GM12878 (cell line): ENCODE measurements at regions not wholly inside any gene's neighbourhood (a gene's known extent, or its start where the extent isn't known, plus 50 kb on each side); places are given as distances from the start of the nearest gene placed in this dataset.

Experiments used
- ATAC-seq: fragments of 200-7000 bp; cut with Tn5 transposase; 3 replicates; pipeline ENCODE4 v1.9.1; 2020; ENCODE audit warnings: mild to moderate bottlenecking, moderate library complexity
- BruUV-seq: library from RNA; stranded (reverse); fragments of 400-500 nt; replicated peaks from 2 replicates; lab custom pipeline; 2021; lab: Mats Ljungman, UMichigan
- CTCF ChIA-PET: fragments of 300-600 bp; sonication (Branson Sonifier 250); formaldehyde crosslinking; extraction: SDS; loops from one replicate; lab custom pipeline; 2021; ENCODE audit warnings: inconsistent platforms; lab: Yijun Ruan, JAX
- POLR2A ChIA-PET: fragments of 350-600 bp; formaldehyde crosslinking; extraction: SDS; loops from one replicate; lab custom pipeline; 2021; ENCODE audit warnings: inconsistent platforms; lab: Charles Lee
- RAD21 ChIA-PET: fragments of 300-600 bp; sonication (Branson Sonifier 250); formaldehyde crosslinking; loops from one replicate; lab custom pipeline; 2023; ENCODE audit warnings: antibody characterized with exemption; ENCODE audit not compliant: unreplicated experiment; lab: Charles Lee
- SMC1A ChIA-PET: fragments of 300-600 bp; sonication (Branson Sonifier 250); formaldehyde crosslinking; loops from one replicate; lab custom pipeline; 2023; ENCODE audit not compliant: unreplicated experiment, uncharacterized antibody; lab: Charles Lee
- DNase-seq: peaks from one replicate; pipeline ENCODE4 v3.0.0-alpha.2; 2011; ENCODE audit warnings: low read depth, low spot score
- FAIRE-seq: peaks from 3 replicates; lab custom pipeline; 2011; peaks lifted over from hg19 to GRCh38; lab: Jason Lieb, UNC
- H2AFZ ChIP-seq: 2 replicates; pipeline ENCODE4 v1.6.0; 2011; ENCODE audit warnings: low read depth, low read length, control low read depth; ENCODE audit not compliant: control insufficient read depth
- H3K27ac ChIP-seq: 2 replicates; pipeline ENCODE4 v1.5.1; 2011; ENCODE audit warnings: control low read depth; ENCODE audit not compliant: control insufficient read depth, insufficient read depth
- H3K27me3 ChIP-seq, 2 experiments: replicated peaks in 1 of 2; 2 replicates each; pipeline versions ENCODE4 v1.6.0 to v1.6.1; 2011; ENCODE audit warnings: low read length in 1 of 2; ENCODE audit not compliant: control insufficient read depth in 2 of 2, insufficient read depth in 2 of 2
- H3K36me3 ChIP-seq, 2 experiments: 2 replicates each; pipeline ENCODE4 v1.5.1; 2011; ENCODE audit warnings: low read length in 1 of 2; ENCODE audit not compliant: control insufficient read depth in 2 of 2, insufficient read depth in 2 of 2
- H3K4me1 ChIP-seq: 2 replicates; pipeline ENCODE4 v1.6.1; 2011; ENCODE audit warnings: mild to moderate bottlenecking, low read length, moderate library complexity, mixed read lengths; ENCODE audit not compliant: control insufficient read depth, insufficient read depth
- H3K4me2 ChIP-seq: 2 replicates; pipeline ENCODE4 v1.6.0; 2011; ENCODE audit warnings: control low read depth; ENCODE audit not compliant: control insufficient read depth, insufficient read depth
- H3K4me3 ChIP-seq: fragments of 200-600 bp; sonication (generic); 2 replicates; pipeline ENCODE4 v1.5.1; 2016
- H3K79me2 ChIP-seq: 2 replicates; pipeline ENCODE4 v1.6.0; 2011; ENCODE audit warnings: low read length; ENCODE audit not compliant: control insufficient read depth, insufficient read depth
- H3K9ac ChIP-seq: 2 replicates; pipeline ENCODE4 v1.8.0; 2011; ENCODE audit warnings: low read length, control low read depth, mixed read lengths; ENCODE audit not compliant: control insufficient read depth, insufficient read depth
- H3K9me3 ChIP-seq: replicated peaks from 3 replicates; pipeline ENCODE4 v1.5.1; 2011; ENCODE audit warnings: mild to moderate bottlenecking, low read length; ENCODE audit not compliant: control insufficient read depth, insufficient read depth
- H4K20me1 ChIP-seq: 2 replicates; pipeline ENCODE4 v1.6.0; 2011; ENCODE audit not compliant: control insufficient read depth, insufficient read depth
- BACH1 ChIP-seq: fragments of 450-650 bp; IDR thresholded peaks from 2 replicates; pipeline ENCODE4 v1.6.1; 2017; ENCODE audit warnings: mild to moderate bottlenecking, borderline replicate concordance
- DPF2 ChIP-seq: fragments of 450-650 bp; IDR thresholded peaks from 2 replicates; pipeline ENCODE4 v1.6.1; 2017; ENCODE audit warnings: mild to moderate bottlenecking
- ETV6 ChIP-seq, 2 experiments: fragments of 450-650 bp in 1 of 2; IDR thresholded peaks in 1 of 2; conservative IDR thresholded peaks in 1 of 2; 2 replicates each; pipeline ENCODE4 v1.6.1; 2014; ENCODE audit warnings: antibody characterized with exemption in 1 of 2, borderline replicate concordance in 1 of 2, low read depth in 1 of 2, mild to moderate bottlenecking in 1 of 2, moderate library complexity in 1 of 2
- KLF5 ChIP-seq: fragments of 450-650 bp; IDR thresholded peaks from 2 replicates; pipeline ENCODE4 v1.6.1; 2014; ENCODE audit warnings: mild to moderate bottlenecking; ENCODE audit not compliant: partially characterized antibody
- POLR2A ChIP-seq: IDR thresholded peaks from 2 replicates; pipeline ENCODE4 v1.6.1; 2011; ENCODE audit warnings: low read depth, mild to moderate bottlenecking, low read length
- RUNX3 ChIP-seq: IDR thresholded peaks from 2 replicates; pipeline ENCODE4 v1.6.1; 2012; ENCODE audit warnings: low read length, inconsistent platforms
- SPI1 ChIP-seq: IDR thresholded peaks from 2 replicates; pipeline ENCODE4 v1.6.1; 2011; ENCODE audit warnings: low read depth, mild to moderate bottlenecking, low read length, moderate library complexity, borderline replicate concordance; ENCODE audit not compliant: insufficient read depth
- SREBF2 ChIP-seq: IDR thresholded peaks from 2 replicates; pipeline ENCODE4 v1.6.1; 2012; ENCODE audit warnings: mild to moderate bottlenecking, low read length
- SRF ChIP-seq, 2 experiments: IDR thresholded peaks; 2 replicates each; pipeline ENCODE4 v1.6.1; 2011; ENCODE audit warnings: low read depth in 2 of 2, low read length in 2 of 2, mild to moderate bottlenecking in 1 of 2, moderate library complexity in 1 of 2
- TCF3 ChIP-seq: IDR thresholded peaks from 2 replicates; pipeline ENCODE4 v1.6.1; 2012; ENCODE audit warnings: low read depth, mild to moderate bottlenecking, low read length, borderline replicate concordance; ENCODE audit not compliant: insufficient read depth
- WGBS: methylation state at CpG from one replicate; pipeline ENCODE4 v1.1.6; 2016; ENCODE audit warnings: low lambda C conversion rate; ENCODE audit not compliant: insufficient replicate concordance, insufficient coverage; ENCODE audit errors: missing lambda C conversion rate; 5-methylcytosine and 5-hydroxymethylcytosine counted together
- in situ Hi-C: fragments of 300-500 bp; cut with MboI; formaldehyde crosslinking; loops from 9 replicates; pipeline ENCODE4 v1.14.3; 2018; ENCODE audit warnings: mixed read lengths
- intact Hi-C: fragments of 100-400 bp; cut with micrococcal nuclease; formaldehyde crosslinking; loops from one replicate; pipeline ENCODE4 v1.14.2; 2022; ENCODE audit not compliant: unreplicated experiment
- TF ChIP-seq, protein P1 (sequence below): fragments of 450-650 bp; IDR thresholded peaks from 2 replicates; pipeline ENCODE4 v1.6.1; 2017; ENCODE audit warnings: borderline replicate concordance
- TF ChIP-seq, protein P2 (sequence below): IDR thresholded peaks from 2 replicates; pipeline ENCODE4 v1.6.1; 2011; ENCODE audit warnings: low read depth, low read length, improper control_type of control experiment, borderline replicate concordance

DNA sequence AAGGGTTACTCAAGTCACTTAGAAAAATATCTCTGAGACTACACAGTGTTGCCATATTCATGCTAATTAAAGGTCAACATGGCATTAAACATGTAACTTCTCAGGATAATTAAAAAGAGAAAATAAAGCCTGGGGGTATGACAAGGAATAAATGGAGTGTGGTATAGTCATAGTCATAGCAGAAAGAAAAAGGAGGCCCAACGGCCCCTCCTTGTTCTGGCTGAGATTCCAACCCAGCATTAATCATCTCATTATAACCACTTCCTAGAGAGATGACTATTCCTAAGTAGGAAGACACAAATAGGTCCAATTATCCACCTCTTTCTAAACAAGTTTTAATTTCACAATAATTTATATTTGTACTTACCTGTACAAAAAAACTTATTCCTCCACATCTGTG lies 778.4 kb upstream of the AADAT start:
- no peaks in the 10 kb centered on the region for H3K36me3 ChIP-seq
- ChIA-PET RAD21 (no interaction called here), SMC1A (no interaction called here), CTCF (no interaction called here), POLR2A (no interaction called here)
- H3K27me3 ChIP-seq: no peaks in the 10 kb centered on the region; a peak in 1 of 4 replicates
- ATAC-seq (no peak), DNase-seq (no peak), FAIRE-seq (no peak)
- no peak overlapping the region for H3K4me2 ChIP-seq
- no peak overlapping the region for H3K9ac ChIP-seq
- H3K4me1 ChIP-seq: no peaks in the 10 kb centered on the region
- H3K27ac ChIP-seq: no peak overlapping the region
- no peaks in the 10 kb centered on the region for H4K20me1 ChIP-seq
- H3K9me3 ChIP-seq: no peaks in the 10 kb centered on the region
- TF ChIP-seq SRF (IDR thresholded peaks at IDR 0.05; ENCODE audit: low read depth in 2 of 2, low read length in 2 of 2) (no peak), SREBF2 (no peak), SPI1 (no peak), POLR2A (no peak), RUNX3 (no peak), BACH1 (no peak), DPF2 (no peak), KLF5 (no peak), ETV6 (conservative IDR thresholded peaks at IDR 0.05 in 1 of 2, IDR thresholded peaks at IDR 0.05 in 1 of 2; ENCODE audit: borderline replicate concordance in 1 of 2, low read depth in 1 of 2) (no peak), TCF3 (no peak)
- TF ChIP-seq, protein P1, sequence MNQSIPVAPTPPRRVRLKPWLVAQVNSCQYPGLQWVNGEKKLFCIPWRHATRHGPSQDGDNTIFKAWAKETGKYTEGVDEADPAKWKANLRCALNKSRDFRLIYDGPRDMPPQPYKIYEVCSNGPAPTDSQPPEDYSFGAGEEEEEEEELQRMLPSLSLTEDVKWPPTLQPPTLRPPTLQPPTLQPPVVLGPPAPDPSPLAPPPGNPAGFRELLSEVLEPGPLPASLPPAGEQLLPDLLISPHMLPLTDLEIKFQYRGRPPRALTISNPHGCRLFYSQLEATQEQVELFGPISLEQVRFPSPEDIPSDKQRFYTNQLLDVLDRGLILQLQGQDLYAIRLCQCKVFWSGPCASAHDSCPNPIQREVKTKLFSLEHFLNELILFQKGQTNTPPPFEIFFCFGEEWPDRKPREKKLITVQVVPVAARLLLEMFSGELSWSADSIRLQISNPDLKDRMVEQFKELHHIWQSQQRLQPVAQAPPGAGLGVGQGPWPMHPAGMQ: no peak
- TF ChIP-seq, protein P2, sequence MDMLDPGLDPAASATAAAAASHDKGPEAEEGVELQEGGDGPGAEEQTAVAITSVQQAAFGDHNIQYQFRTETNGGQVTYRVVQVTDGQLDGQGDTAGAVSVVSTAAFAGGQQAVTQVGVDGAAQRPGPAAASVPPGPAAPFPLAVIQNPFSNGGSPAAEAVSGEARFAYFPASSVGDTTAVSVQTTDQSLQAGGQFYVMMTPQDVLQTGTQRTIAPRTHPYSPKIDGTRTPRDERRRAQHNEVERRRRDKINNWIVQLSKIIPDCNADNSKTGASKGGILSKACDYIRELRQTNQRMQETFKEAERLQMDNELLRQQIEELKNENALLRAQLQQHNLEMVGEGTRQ: no peak
- H2AFZ ChIP-seq: no peak overlapping the region
- H3K4me3 ChIP-seq: no peak overlapping the region
- BruUV-seq: no TSS peak
- no peaks in the 10 kb centered on the region for H3K79me2 ChIP-seq
- in situ Hi-C loops (loop anchor here (25.0 kb wide), 1 partner anchor 731 kb away; no protein-coding TSS in a partner anchor), intact Hi-C loops (no loop called here)
- WGBS: 0% methylated on average over 1 of the region's 1 CpG
